ENCODE measurements at regions not wholly inside any gene's neighbourhood (a gene's known extent, or its start where the extent isn't known, plus 50 kb on each side); places are given as distances from the start of the nearest gene placed in this dataset.

GRCh38 chr21:14880922-14881321 lies 183.9 kb downstream of the NRIP1 start:
- no peak for FAIRE-seq
- Histone ChIP-seq H3K27me3 (ENCODE audit: control insufficient read depth, insufficient read depth, low read length) (no peaks in the 10 kb centered on the region), H3K9ac (ENCODE audit: low read length in 3 of 3) (no peak overlapping the region), H3K4me3 (ENCODE audit: low read length in 3 of 3) (no peak overlapping the region), H3K27ac (ENCODE audit: low read depth in 2 of 2, low read length in 2 of 2) (no peak overlapping the region), H3K36me3 (ENCODE audit: control insufficient read depth in 2 of 3, insufficient read depth in 3 of 3, low read length in 3 of 3) (no peaks in the 10 kb centered on the region), H3K9me3 (ENCODE audit: control insufficient read depth in 2 of 3, insufficient read depth in 1 of 3, low read length in 3 of 3) (no peaks in the 10 kb centered on the region), H3K4me1 (ENCODE audit: control insufficient read depth in 2 of 3, insufficient read depth in 2 of 3, low read depth in 1 of 3, low read length in 3 of 3) (peaks cover 2 to 22% (median 7%) of the 10 kb centered on the region in 3 donors)
- intact Hi-C loops (cut with DNase I): no loop called here
- no peak for DNase-seq
- TF ChIP-seq CTCF (IDR thresholded peaks at IDR 0.05; ENCODE audit: borderline replicate concordance, extremely low read depth, insufficient read depth): no peak

GRCh38 chr21:14879458-14879857 lies 185.3 kb downstream of the NRIP1 start:
- H3K4me1 ChIP-seq (ENCODE audit: control insufficient read depth in 2 of 3, insufficient read depth in 2 of 3, low read depth in 1 of 3, low read length in 3 of 3): peaks cover 2 to 26% (median 7%) of the 10 kb centered on the region in 3 donors
- no peak overlapping the region for H3K27ac ChIP-seq (ENCODE audit: low read depth in 2 of 2, low read length in 2 of 2)

GRCh38 chr21:14878971-14879370 lies 185.8 kb downstream of the NRIP1 start:
- Histone ChIP-seq H3K27me3 (ENCODE audit: control insufficient read depth, insufficient read depth, low read length) (no peaks in the 10 kb centered on the region), H3K9me3 (ENCODE audit: control insufficient read depth in 2 of 3, insufficient read depth in 1 of 3, low read length in 3 of 3) (no peaks in the 10 kb centered on the region), H3K9ac (ENCODE audit: low read length in 3 of 3) (no peak overlapping the region), H3K4me1 (ENCODE audit: control insufficient read depth in 2 of 3, insufficient read depth in 2 of 3, low read depth in 1 of 3, low read length in 3 of 3) (peaks cover 2 to 26% (median 7%) of the 10 kb centered on the region in 3 donors), H3K36me3 (ENCODE audit: control insufficient read depth in 2 of 3, insufficient read depth in 3 of 3, low read length in 3 of 3) (no peaks in the 10 kb centered on the region), H3K4me3 (ENCODE audit: low read length in 3 of 3) (no peak overlapping the region), H3K27ac (ENCODE audit: low read depth in 2 of 2, low read length in 2 of 2) (no peak overlapping the region)
- DNase-seq (no peak), FAIRE-seq (no peak)
- intact Hi-C loops (cut with DNase I): no loop called here
- no peak for TF ChIP-seq CTCF (IDR thresholded peaks at IDR 0.05; ENCODE audit: borderline replicate concordance, extremely low read depth, insufficient read depth)

More at GRCh38 chr21:14879458-14879857, 185.3 kb downstream of the NRIP1 start:
- no peaks in the 10 kb centered on the region for H3K9me3 ChIP-seq (ENCODE audit: control insufficient read depth in 2 of 3, insufficient read depth in 1 of 3, low read length in 3 of 3)
- DNase-seq (no peak), FAIRE-seq (no peak)
- no peak overlapping the region for H3K9ac ChIP-seq (ENCODE audit: low read length in 3 of 3)
- intact Hi-C loops (cut with DNase I): no loop called here
- no peak overlapping the region for H3K4me3 ChIP-seq (ENCODE audit: low read length in 3 of 3)
- no peak for TF ChIP-seq CTCF (IDR thresholded peaks at IDR 0.05; ENCODE audit: borderline replicate concordance, extremely low read depth, insufficient read depth)
- no peaks in the 10 kb centered on the region for H3K36me3 ChIP-seq (ENCODE audit: control insufficient read depth in 2 of 3, insufficient read depth in 3 of 3, low read length in 3 of 3)
- H3K27me3 ChIP-seq (ENCODE audit: control insufficient read depth, insufficient read depth, low read length): no peaks in the 10 kb centered on the region

Measured in kidney (tissue), 13 donors.